HepG2 (cell line): ENCODE measurements at regions not wholly inside any gene's neighbourhood (a gene's known extent, or its start where the extent isn't known, plus 50 kb on each side); places are given as distances from the start of the nearest gene placed in this dataset.

ENCODE experiments used
- ARID4A ChIP-seq: sonication (generic); formaldehyde crosslinking; IDR thresholded peaks from 2 replicates; pipeline ENCODE4 v1.5.0; 2020; ENCODE audit warnings: mild to moderate bottlenecking, missing genetic modification reagents, borderline replicate concordance
- CEBPB ChIP-seq: IDR thresholded peaks from 2 replicates; pipeline ENCODE4 v1.6.1; 2011; ENCODE audit warnings: low read depth, low read length, improper control_type of control experiment, borderline replicate concordance
- HDAC6 ChIP-seq: fragments of 200-600 bp; sonication (generic); IDR thresholded peaks from 2 replicates; pipeline ENCODE4 v1.7.0; 2017; ENCODE audit warnings: mild to moderate bottlenecking, antibody characterized with exemption, low read length, low read depth
- KAT2B ChIP-seq: fragments of 150-350 bp; IDR thresholded peaks from 2 replicates; pipeline ENCODE4 v1.6.1; 2014; ENCODE audit warnings: low read depth, low read length, borderline replicate concordance
- NKX3-1 ChIP-seq: sonication (generic); formaldehyde crosslinking; IDR thresholded peaks from 2 replicates; pipeline ENCODE4 v1.5.0; 2020; ENCODE audit warnings: missing genetic modification reagents
- NONO ChIP-seq, 2 experiments: fragments of 450-650 bp in 1 of 2; sonication (generic) in 1 of 2; formaldehyde crosslinking in 1 of 2; IDR thresholded peaks in 1 of 2; conservative IDR thresholded peaks in 1 of 2; 2 replicates each; pipeline versions ENCODE4 v1.6.1 to v1.8.0; 2017 to 2022; ENCODE audit warnings: mild to moderate bottlenecking in 1 of 2, missing genetic modification reagents in 1 of 2, moderate library complexity in 1 of 2
- RXRB ChIP-seq: IDR thresholded peaks from 2 replicates; pipeline ENCODE4 v1.6.1; 2016; ENCODE audit warnings: borderline replicate concordance, missing genetic modification reagents, missing compliant biosample characterization
- SP4 ChIP-seq: sonication (generic); formaldehyde crosslinking; IDR thresholded peaks from 2 replicates; pipeline ENCODE4 v1.8.1; 2023; ENCODE audit warnings: mild to moderate bottlenecking, missing genetic modification reagents
- THAP11 ChIP-seq: IDR thresholded peaks from 2 replicates; pipeline ENCODE4 v1.6.1; 2016; ENCODE audit warnings: missing biosample characterization, missing genetic modification reagents
- ZBTB21 ChIP-seq: sonication (generic); formaldehyde crosslinking; IDR thresholded peaks from 2 replicates; pipeline ENCODE4 v1.4.0; 2020; ENCODE audit warnings: missing genetic modification reagents
- ZBTB7B ChIP-seq: sonication (generic); formaldehyde crosslinking; IDR thresholded peaks from 2 replicates; pipeline ENCODE4 v1.4.0; 2020; ENCODE audit warnings: missing genetic modification reagents
- ZNF253 ChIP-seq: sonication (generic); formaldehyde crosslinking; IDR thresholded peaks from 2 replicates; pipeline ENCODE4 v1.8.0; 2022; ENCODE audit warnings: mild to moderate bottlenecking, missing genetic modification reagents, borderline replicate concordance
- ZNF34 ChIP-seq: sonication (generic); formaldehyde crosslinking; IDR thresholded peaks from 2 replicates; pipeline ENCODE4 v1.4.0; 2020; ENCODE audit warnings: mild to moderate bottlenecking, missing genetic modification reagents, borderline replicate concordance
- ZNF577 ChIP-seq: sonication (generic); formaldehyde crosslinking; IDR thresholded peaks from 2 replicates; pipeline ENCODE4 v1.4.0; 2020; ENCODE audit warnings: mild to moderate bottlenecking, low read depth, missing genetic modification reagents, borderline replicate concordance
- ZNF670 ChIP-seq: sonication (generic); formaldehyde crosslinking; IDR thresholded peaks from 2 replicates; pipeline ENCODE4 v1.8.0; 2022; ENCODE audit warnings: mild to moderate bottlenecking, missing genetic modification reagents, borderline replicate concordance
- ZNF7 ChIP-seq: IDR thresholded peaks from 2 replicates; pipeline ENCODE4 v1.6.1; 2016; ENCODE audit warnings: missing biosample characterization, missing genetic modification reagents
- ZNF75D ChIP-seq: sonication (generic); formaldehyde crosslinking; IDR thresholded peaks from 2 replicates; pipeline ENCODE4 v1.8.1; 2023; ENCODE audit warnings: missing genetic modification reagents, mild to moderate bottlenecking, borderline replicate concordance
- ZNF883 ChIP-seq: sonication (generic); formaldehyde crosslinking; IDR thresholded peaks from 2 replicates; pipeline ENCODE4 v1.5.1; 2020; ENCODE audit warnings: mild to moderate bottlenecking, missing genetic modification reagents; ENCODE audit errors: not compliant biosample characterization
- TF ChIP-seq, protein P1 (sequence below): sonication (generic); formaldehyde crosslinking; IDR thresholded peaks from 2 replicates; pipeline ENCODE4 v1.9.0; 2021; ENCODE audit warnings: missing genetic modification reagents, borderline replicate concordance
- TF ChIP-seq, protein P2 (sequence below): IDR thresholded peaks from 2 replicates; pipeline ENCODE4 v1.6.1; 2016; ENCODE audit warnings: low read depth, control low read depth

GRCh38 chr1:213651077-213651476 lies 336.7 kb upstream of the PROX1 start (continued):
- TF ChIP-seq ZNF883 (CRISPR knock-in tag) (no peak), ZNF7 (CRISPR knock-in tag) (no peak), SP4 (CRISPR knock-in tag) (no peak), ZNF670 (no peak), ZNF75D (CRISPR knock-in tag) (no peak), KAT2B (no peak), ARID4A (CRISPR knock-in tag) (no peak), HDAC6 (no peak), NONO (IDR thresholded peaks at IDR 0.05) (no peak), NONO (CRISPR knock-in tag; conservative IDR thresholded peaks at IDR 0.05) (no peak), ZNF577 (no peak), ZBTB21 (CRISPR knock-in tag) (no peak), ZNF253 (no peak), CEBPB (no peak), ZNF34 (CRISPR knock-in tag) (no peak), RXRB (CRISPR knock-in tag) (no peak), THAP11 (CRISPR knock-in tag) (no peak), ZBTB7B (CRISPR knock-in tag) (0 out of 2 replicates have a peak, but pooled peaks have one; percentile 40), NKX3-1 (CRISPR knock-in tag) (no peak)
- TF ChIP-seq, protein P1, sequence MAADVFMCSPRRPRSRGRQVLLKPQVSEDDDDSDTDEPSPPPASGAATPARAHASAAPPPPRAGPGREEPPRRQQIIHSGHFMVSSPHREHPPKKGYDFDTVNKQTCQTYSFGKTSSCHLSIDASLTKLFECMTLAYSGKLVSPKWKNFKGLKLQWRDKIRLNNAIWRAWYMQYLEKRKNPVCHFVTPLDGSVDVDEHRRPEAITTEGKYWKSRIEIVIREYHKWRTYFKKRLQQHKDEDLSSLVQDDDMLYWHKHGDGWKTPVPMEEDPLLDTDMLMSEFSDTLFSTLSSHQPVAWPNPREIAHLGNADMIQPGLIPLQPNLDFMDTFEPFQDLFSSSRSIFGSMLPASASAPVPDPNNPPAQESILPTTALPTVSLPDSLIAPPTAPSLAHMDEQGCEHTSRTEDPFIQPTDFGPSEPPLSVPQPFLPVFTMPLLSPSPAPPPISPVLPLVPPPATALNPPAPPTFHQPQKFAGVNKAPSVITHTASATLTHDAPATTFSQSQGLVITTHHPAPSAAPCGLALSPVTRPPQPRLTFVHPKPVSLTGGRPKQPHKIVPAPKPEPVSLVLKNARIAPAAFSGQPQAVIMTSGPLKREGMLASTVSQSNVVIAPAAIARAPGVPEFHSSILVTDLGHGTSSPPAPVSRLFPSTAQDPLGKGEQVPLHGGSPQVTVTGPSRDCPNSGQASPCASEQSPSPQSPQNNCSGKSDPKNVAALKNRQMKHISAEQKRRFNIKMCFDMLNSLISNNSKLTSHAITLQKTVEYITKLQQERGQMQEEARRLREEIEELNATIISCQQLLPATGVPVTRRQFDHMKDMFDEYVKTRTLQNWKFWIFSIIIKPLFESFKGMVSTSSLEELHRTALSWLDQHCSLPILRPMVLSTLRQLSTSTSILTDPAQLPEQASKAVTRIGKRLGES (CRISPR knock-in tag), result no peak
- TF ChIP-seq, protein P2, sequence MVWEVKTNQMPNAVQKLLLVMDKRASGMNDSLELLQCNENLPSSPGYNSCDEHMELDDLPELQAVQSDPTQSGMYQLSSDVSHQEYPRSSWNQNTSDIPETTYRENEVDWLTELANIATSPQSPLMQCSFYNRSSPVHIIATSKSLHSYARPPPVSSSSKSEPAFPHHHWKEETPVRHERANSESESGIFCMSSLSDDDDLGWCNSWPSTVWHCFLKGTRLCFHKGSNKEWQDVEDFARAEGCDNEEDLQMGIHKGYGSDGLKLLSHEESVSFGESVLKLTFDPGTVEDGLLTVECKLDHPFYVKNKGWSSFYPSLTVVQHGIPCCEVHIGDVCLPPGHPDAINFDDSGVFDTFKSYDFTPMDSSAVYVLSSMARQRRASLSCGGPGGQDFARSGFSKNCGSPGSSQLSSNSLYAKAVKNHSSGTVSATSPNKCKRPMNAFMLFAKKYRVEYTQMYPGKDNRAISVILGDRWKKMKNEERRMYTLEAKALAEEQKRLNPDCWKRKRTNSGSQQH (CRISPR knock-in tag), result no peak
